ENCODE measurements at regions not wholly inside any gene's neighbourhood (a gene's known extent, or its start where the extent isn't known, plus 50 kb on each side); places are given as distances from the start of the nearest gene placed in this dataset.

DNA sequence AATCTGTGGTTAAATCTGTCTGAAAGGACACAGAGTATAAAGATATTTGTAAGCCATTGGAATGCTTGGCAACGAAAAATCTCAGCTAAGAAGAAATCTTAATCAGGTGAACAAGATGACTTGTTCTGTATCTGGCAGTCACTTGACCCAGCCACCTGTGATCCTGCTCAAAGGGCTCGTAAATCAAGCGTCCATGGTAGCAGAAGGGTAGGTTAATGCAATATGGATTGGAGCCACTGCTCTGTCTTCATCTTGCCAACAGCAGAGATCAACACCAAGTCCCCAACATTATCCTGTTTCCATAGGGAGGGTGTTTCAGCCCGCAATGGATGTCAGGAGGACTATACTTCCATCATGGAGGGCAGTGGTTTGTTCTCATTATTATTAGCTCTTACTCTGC, 378.4 kb downstream of the CDH7 start:
- Histone ChIP-seq H3K36me3 (ENCODE audit: low read depth, missing control alignments) (no peaks in the 10 kb centered on the region), H3K9me3 (no peaks in the 10 kb centered on the region), H3K4me3 (no peak overlapping the region), H3K27me3 (no peaks in the 10 kb centered on the region), H3K27ac (no peak overlapping the region), H3K4me1 (no peaks in the 10 kb centered on the region)
- no peak for DNase-seq
- TF ChIP-seq, protein P1, sequence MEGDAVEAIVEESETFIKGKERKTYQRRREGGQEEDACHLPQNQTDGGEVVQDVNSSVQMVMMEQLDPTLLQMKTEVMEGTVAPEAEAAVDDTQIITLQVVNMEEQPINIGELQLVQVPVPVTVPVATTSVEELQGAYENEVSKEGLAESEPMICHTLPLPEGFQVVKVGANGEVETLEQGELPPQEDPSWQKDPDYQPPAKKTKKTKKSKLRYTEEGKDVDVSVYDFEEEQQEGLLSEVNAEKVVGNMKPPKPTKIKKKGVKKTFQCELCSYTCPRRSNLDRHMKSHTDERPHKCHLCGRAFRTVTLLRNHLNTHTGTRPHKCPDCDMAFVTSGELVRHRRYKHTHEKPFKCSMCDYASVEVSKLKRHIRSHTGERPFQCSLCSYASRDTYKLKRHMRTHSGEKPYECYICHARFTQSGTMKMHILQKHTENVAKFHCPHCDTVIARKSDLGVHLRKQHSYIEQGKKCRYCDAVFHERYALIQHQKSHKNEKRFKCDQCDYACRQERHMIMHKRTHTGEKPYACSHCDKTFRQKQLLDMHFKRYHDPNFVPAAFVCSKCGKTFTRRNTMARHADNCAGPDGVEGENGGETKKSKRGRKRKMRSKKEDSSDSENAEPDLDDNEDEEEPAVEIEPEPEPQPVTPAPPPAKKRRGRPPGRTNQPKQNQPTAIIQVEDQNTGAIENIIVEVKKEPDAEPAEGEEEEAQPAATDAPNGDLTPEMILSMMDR (IDR thresholded peaks at IDR 0.05) = no peak
- TF ChIP-seq POLR2A (IDR thresholded peaks at IDR 0.05) = no peak
- intact Hi-C loops (cut with DNase I; ENCODE audit: low total_unique reads) = no loop called here
- 76 to 77% methylated on average over 4 of the region's 4 CpGs for WGBS, 2 donors

DNA sequence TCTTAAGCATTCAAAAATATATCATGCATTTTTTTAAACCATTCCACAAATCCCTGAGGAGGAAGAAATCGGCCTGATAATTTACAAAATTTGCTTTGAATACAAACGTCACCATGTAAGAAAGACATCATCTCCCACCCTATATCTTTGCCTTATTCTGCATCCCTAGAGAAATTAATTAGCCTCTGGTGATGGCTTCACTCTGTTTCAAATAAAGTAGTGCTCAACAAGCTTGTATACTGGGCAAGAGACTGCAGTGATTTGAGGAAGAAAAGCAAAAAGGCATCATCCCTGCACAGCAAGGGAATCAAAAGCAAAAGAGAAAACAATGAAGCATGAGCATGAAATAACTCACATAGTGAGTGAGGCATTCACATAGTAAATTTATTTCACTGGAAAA, 375.5 kb downstream of the CDH7 start:
- H3K4me3 ChIP-seq = no peak overlapping the region
- no peaks in the 10 kb centered on the region for H3K4me1 ChIP-seq
- intact Hi-C loops (cut with DNase I; ENCODE audit: low total_unique reads) = no loop called here
- H3K9me3 ChIP-seq = no peaks in the 10 kb centered on the region
- WGBS, 2 donors = 73 to 78% methylated on average over 2 of the region's 2 CpGs
- H3K36me3 ChIP-seq (ENCODE audit: low read depth, missing control alignments) = no peaks in the 10 kb centered on the region
- DNase-seq = no peak
- H3K27me3 ChIP-seq = no peaks in the 10 kb centered on the region
- TF ChIP-seq, protein P1 (IDR thresholded peaks at IDR 0.05) = no peak
- TF ChIP-seq POLR2A (IDR thresholded peaks at IDR 0.05) = no peak
- H3K27ac ChIP-seq = no peak overlapping the region

DNA sequence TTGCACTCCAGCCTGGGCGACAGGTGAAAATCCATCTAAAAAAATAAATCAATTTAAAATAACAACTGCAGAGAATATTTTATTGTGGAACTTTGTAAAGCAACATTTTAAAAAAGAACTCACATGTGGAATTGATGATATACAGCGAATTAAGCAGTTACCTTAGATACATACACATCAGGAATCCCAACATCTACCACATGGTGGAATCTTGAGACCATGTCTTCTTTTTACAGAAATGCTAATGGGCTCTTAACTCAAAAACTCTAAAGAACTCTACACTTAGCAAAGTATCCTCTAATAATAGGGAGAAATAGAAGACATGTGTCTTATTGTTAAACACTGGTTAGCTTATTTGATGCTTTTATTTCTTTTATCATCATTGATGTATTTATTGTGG, 373.6 kb downstream of the CDH7 start:
- H3K36me3 ChIP-seq (ENCODE audit: low read depth, missing control alignments) = no peaks in the 10 kb centered on the region
- no peak overlapping the region for H3K27ac ChIP-seq
- TF ChIP-seq, protein P1 (IDR thresholded peaks at IDR 0.05) = no peak
- no peak for TF ChIP-seq POLR2A (IDR thresholded peaks at IDR 0.05)
- H3K9me3 ChIP-seq = no peaks in the 10 kb centered on the region
- H3K4me1 ChIP-seq = no peaks in the 10 kb centered on the region
- intact Hi-C loops (cut with DNase I; ENCODE audit: low total_unique reads) = no loop called here
- no peak overlapping the region for H3K4me3 ChIP-seq
- H3K27me3 ChIP-seq = no peaks in the 10 kb centered on the region
- DNase-seq = no peak
- 86 to 92% methylated on average over 2 of the region's 2 CpGs for WGBS, 2 donors

DNA sequence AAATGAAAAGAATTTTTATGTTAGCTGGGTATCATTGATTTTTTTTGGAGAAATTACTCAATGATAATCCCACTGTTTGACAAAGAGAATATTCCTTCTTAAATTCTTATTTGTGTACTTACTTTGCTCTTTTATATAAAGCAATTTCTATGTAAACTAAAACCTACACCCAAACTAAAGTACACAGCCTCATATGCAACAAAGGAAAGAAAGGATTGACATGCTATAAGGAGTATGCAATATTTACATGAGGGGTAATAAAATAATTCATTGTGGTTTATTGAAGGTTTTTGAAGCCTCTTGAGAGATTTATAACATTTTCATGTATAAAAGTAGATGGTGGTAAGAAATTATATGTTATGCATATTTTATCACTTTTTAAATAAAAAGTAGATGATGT, 368.5 kb downstream of the CDH7 start:
- no peak overlapping the region for H3K4me3 ChIP-seq
- no peaks in the 10 kb centered on the region for H3K4me1 ChIP-seq
- no peak for DNase-seq
- no peaks in the 10 kb centered on the region for H3K27me3 ChIP-seq
- H3K27ac ChIP-seq = no peak overlapping the region
- intact Hi-C loops (cut with DNase I; ENCODE audit: low total_unique reads) = no loop called here
- H3K36me3 ChIP-seq (ENCODE audit: low read depth, missing control alignments) = no peaks in the 10 kb centered on the region
- TF ChIP-seq POLR2A (IDR thresholded peaks at IDR 0.05) = no peak
- TF ChIP-seq, protein P1 (IDR thresholded peaks at IDR 0.05) = no peak
- no peaks in the 10 kb centered on the region for H3K9me3 ChIP-seq

DNA sequence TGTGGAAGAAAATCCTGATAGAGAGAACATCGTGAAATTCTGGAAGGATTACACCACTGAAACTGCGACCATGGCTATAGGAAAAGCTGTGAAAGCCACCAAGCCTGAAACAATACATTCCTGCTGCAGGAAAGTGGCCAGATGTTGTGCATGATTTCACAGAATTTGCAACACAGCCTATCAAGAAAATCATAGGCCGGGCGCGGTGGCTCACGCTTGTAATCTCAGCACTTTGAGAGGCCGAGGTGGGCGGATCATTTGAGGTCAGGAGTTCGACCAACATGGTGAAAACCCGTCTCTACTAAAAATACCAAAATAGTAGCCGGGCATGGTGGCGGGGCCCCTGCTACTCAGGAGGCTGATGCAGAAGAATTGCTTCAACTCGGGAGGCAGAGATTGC, 360.2 kb downstream of the CDH7 start:
- H3K9me3 ChIP-seq = no peaks in the 10 kb centered on the region
- no peak overlapping the region for H3K4me3 ChIP-seq
- H3K4me1 ChIP-seq = no peaks in the 10 kb centered on the region
- H3K27me3 ChIP-seq = no peaks in the 10 kb centered on the region
- no peaks in the 10 kb centered on the region for H3K36me3 ChIP-seq (ENCODE audit: low read depth, missing control alignments)
- WGBS, 2 donors = 67 to 75% methylated on average over 13 of the region's 13 CpGs
- DNase-seq = no peak
- no peak overlapping the region for H3K27ac ChIP-seq
- TF ChIP-seq POLR2A (IDR thresholded peaks at IDR 0.05) = no peak
- TF ChIP-seq, protein P1 (IDR thresholded peaks at IDR 0.05) = no peak
- intact Hi-C loops (cut with DNase I; ENCODE audit: low total_unique reads) = no loop called here
